ENCODE measurements at regions not wholly inside any gene's neighbourhood (a gene's known extent, or its start where the extent isn't known, plus 50 kb on each side); places are given as distances from the start of the nearest gene placed in this dataset.
"Not testable (repeated sequence)": the region's sequence is repeated elsewhere in the genome, so short reads cannot be mapped to it uniquely, and the experiment has no call there.

GRCh38 chr1:20432341-20432740 is 53.7 kb downstream of the CAMK2N1 start:
- no peak for DNase-seq

DNA sequence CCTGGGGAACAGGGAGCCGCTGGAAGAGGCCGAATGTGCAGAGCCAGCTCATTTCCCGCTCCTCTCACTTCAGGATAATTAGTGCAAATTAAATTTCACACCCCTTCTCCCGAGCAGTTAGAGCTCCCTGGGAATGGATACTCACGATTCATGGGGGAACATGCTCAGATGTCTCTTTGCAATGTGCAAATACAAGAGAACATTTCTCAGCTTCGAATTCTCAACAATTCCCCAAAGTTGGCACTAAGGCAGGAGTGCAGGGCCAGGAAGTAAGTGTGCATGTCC is 54.9 kb downstream of the CAMK2N1 start:
- DNase-seq = no peak

GRCh38 chr1:20430355-20431175 is 55.4 kb downstream of the CAMK2N1 start:
- DNase-seq = peak; percentile 2

DNA sequence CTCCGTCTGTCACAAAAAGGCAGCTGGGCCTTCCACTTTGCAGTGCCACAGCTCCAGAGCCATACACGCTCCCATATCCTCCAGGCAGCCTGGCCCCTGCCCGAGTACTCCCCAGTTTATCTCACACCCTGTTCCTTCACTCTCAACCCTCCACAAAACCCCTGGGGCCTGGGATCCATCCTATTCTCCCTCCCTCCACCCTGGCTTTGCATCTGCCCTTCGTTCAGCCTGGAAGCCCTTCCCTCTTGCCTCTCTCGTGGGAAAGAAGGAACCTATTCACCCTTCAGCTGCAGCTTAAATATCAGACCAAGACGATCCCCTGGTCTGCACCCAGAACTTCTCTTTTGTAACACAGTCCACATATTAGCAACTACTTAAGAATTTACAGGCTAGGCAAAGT is 56.7 kb downstream of the CAMK2N1 start:
- no peak for DNase-seq

- no peak for DNase-seq
Observed at GRCh38 chr1:20428841-20429240, 57.2 kb downstream of the CAMK2N1 start.

GRCh38 chr1:20426923-20427322 is 59.1 kb downstream of the CAMK2N1 start:
- DNase-seq = no peak

DNA sequence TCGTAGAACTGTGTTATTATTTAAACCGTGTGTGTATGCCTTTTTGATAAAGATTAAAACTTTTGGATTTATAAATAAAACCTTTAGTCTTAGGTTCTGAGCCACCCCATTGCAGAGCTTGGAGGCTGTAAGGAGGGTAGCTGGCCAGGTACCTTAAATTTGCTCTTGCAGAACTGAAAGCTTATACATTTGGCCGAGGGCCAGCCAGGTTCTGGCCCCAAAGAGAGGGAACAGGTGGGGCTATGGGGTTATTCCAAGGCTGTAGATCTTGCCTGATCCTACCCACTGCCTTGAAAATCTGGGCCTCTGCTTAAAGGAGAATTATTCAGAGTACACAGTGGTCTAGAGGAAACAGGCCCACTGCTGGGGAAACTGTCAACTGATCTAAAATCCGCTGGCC is 59.6 kb downstream of the CAMK2N1 start:
- DNase-seq = no peak

- no peak for DNase-seq
Observed at GRCh38 chr1:20425622-20426021, 60.4 kb downstream of the CAMK2N1 start.

DNA sequence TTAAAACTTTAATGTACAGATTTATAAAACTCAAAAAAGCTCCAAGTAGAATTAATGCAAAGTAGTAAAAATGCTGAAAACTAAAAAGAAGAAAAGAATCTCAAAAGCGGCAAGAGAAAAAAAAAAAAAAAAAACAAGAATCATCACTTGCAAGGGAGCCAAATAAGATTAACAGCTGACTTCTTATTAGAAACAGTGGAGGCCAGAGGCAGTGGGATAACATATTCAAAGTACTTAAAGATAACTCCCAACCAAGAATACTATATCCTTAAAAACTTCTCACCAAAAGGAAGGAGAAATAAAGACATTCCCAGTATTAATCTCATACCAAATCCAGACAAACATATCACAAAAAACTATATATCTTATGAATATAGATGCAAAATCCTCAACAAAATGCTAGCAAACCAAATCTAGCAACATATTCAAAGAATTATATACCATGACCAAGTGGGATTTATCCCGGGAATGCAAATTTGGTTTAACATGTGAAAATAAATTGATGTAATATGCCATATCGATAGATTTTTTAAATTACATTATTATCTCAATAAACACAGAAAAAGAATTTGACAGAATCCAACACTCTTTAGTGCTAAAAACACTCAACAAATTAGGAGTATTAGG is 62.7 kb downstream of the CAMK2N1 start:
- no peak for DNase-seq

- no peak for DNase-seq
Observed at GRCh38 chr1:20421441-20421840, 64.6 kb downstream of the CAMK2N1 start.

- DNase-seq = no peak
Observed at GRCh38 chr1:20417581-20417980, 68.4 kb downstream of the CAMK2N1 start.

DNA sequence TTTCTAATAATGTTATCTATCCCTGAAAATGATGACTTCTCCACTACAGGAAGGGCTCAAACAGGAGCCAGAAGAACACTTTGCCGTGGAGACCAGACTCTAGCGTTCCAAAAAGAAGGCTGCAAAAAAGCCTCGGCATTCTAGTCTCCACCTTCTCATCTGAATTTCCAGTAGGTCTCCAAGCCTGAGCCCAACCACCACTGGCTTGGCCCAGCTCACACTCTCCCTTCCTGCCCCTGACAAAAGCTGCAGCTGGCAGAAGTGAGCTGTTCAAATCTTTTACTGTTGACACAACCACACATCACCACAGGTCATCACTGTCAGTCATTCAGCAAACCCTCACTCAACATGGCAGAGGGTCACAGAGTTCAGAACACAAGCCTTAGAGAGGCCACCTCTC is 69.3 kb downstream of the CAMK2N1 start:
- DNase-seq = no peak

DNA sequence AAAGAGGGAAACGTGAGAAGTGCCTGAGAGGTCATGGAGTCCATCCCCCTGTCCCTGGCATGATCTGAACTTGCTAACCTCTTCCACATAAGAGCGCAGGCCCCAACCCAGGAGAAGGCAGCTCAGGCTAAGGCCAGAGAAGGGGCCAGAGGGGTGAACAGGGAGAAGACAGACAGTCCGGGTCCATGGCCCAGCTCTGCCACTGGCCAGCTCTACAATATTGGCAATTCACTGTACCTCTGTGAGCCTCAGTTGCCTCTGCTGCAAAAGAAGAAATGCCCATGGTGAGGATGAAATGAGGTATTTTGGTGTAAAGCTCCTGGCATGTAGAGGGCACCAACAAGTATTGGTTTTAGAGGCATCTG is 72.3 kb downstream of the CAMK2N1 start:
- no peak for DNase-seq

DNA sequence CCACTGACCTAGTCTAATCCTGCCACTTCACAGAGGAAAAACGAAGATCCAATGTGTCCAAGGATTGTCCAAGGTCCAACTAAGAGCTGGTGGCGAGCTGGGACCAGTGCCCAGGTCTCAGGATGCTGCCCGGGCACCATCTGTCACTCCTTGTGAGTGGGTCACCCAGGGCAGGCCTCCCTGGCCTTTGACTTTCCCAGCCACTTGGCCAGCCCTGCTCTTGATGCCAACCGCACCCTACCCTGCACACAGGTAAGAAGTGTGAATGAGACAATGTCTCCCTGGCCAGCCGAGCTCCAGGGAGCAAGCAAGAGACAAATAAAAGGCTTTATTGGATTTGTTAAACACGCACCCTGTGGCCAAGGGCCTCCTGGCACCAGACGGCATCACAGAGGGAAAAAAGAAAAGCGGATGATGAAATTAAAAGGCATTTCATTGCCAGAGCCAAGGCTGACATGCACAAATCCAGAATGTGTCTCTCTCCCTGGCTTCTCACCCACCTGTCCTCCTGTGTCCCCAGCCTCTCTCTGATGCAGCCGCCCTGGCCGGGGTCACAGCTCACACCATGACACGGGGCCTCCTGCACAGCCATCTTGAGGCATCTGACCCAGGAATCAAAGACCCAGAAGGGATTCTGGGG is 72.8 kb downstream of the CAMK2N1 start:
- DNase-seq = no peak

DNA sequence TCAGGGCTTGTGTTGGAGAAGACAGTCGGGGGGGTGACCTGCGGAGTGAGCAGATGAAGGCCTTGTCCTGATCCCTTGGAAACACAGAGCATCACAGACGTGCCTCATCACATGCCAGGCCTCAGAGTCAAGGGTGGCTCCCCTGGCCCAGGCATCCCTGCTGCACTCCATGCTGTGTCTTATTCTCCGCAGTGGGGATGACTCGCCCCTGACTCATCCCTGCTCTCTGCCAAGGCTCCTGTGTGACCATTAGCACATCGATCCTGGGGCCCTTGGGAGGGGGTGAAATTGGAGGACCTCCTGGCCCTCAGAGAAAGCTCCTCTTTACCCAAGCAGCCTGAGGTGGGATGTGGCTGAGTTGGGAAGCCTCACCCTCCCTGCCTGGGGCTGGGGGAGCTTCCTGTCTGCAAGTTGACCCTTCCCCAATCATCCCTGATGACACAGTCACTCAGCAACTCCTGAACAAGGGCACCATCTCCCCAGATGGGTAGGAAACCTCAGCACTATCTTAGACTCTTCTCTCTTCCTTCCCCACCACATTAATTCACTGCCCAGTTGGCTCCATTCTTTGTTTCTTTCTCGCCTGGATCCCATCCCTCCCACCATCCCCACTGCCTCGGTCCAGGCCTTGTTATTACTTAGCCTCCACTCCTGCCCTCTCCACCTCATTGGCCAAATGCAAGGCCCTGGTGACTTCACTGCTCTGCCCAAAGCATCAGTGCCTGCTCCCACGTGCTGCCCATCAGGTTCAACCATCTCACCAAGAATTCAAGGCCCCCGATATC is 74.6 kb downstream of the CAMK2N1 start:
- no peak for DNase-seq

GRCh38 chr1:20410503-20410902 is 75.5 kb downstream of the CAMK2N1 start:
- DNase-seq = no peak

GRCh38 chr1:20409971-20410370 is 76.0 kb downstream of the CAMK2N1 start:
- DNase-seq = no peak

DNA sequence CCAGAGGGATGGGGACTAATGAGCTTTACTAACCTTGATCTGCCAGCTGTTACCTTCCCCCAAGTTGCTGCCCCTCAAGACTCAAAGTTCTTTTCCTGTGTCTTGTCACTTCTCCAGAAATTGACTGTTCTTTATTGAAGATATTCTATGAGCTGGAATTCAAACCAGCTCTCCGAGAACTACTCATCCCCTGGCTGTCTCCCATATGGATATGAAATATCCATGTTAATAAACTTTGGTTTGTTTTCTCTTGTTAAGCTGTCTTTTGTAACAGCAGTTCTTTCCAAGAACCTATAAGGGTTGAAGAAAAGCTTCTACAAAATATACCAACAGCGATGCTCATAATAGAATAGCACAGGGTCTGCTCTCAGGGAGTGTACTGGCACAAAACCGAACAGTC is 77.0 kb downstream of the CAMK2N1 start:
- DNase-seq = no peak

DNA sequence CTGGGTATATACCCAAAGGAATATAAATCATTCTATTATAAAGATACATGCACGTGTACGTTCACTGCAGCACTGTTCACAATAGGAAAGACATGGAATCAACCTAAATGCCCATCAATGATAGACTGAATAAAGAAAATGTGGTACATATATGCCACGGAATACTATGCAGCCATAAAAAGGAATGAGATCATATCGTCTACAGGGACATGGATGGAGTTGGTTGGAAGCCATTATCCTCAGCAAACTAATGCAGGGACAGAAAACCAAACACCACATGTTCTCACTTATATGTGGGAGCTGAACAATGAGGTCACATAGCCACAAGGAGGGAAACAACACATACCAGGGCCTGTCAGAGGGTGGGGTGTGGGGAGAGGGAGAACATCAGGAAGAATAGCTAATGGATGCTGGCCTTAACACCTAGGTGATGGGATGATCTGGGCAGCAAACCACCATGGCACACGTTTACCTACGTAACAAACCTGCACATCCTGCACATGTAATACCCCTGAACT is 77.8 kb downstream of the CAMK2N1 start:
- not testable (repeated sequence) for DNase-seq

DNA sequence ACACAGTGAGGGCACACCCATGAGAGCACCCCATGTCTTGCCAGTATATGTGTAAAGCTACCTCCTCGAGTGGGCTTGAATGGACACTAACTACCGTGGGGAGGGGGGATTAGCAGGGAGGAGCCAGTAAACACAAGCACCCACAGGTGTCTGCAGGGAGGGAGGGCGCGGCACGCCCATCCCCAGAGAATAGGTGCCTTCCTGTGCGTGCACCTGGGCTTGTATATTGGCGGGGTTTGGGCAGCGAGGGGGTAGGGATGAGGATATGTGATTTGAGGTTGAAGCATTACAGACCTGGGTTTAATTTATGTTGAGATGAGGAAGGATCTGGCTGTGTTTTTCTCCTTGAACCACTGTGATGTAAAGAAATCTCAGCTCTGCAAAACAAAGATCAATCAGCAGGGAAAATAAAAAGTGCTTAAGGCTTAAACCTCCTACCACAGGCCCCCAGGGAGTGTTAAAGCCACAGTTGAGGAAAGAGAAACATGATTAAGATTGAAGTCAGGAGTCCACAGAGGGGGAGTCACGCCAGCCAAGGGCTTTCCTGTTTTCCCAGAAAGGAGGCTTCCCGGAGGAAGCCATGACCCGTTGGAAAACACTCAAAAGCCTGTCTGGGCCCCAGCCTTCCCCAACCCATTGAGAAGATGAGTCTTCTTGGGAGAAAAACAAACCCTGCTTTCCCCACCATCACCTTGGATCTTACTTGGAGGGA is 80.0 kb downstream of the CAMK2N1 start:
- no peak for DNase-seq

DNA sequence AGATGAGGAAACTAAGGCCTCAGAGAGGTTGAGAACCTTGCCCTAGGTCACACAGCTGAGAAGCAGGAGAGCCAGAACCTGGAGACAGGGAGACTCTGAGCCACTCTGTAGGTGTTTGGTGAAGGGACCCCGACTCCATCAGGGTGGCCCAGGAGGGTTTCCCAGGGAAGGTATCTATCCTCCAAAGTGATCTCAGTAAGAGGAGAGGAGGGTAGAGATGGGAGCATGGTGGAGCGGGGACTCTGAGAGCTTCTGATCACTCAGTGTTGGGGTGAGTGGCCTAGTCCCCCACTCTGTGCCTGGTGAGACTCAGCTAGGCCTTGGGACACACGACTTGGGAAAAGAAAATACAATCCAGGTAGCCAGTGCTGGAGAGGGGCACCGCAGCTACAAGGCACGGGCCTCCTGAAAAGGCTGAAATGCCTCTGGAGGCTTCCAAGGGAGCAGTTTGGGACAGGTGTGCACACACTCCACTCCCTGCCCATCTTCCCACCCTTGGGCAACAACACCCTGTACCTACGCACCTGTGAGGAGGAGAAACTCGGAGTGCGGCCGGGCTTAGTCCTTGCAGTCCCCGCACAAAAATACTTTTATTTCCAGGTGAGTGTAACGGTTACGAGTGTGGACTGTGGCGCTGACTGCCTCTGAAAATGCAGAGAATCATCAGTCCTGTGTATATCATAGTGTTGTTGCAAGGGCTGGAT is 80.8 kb downstream of the CAMK2N1 start:
- no peak for DNase-seq
